OCI-LY1 (cell line): ENCODE measurements at regions not wholly inside any gene's neighbourhood (a gene's known extent, or its start where the extent isn't known, plus 50 kb on each side); places are given as distances from the start of the nearest gene placed in this dataset.

Experiments used
- EZH2 ChIP-seq: fragments of 200-600 bp; sonication (generic), shearing (Covaris generic); IDR thresholded peaks from 2 replicates; pipeline ENCODE4 v1.8.0; 2017; ENCODE audit warnings: borderline replicate concordance, mixed run types, mild to moderate bottlenecking, antibody characterized with exemption, low read length, moderate library complexity, mixed read lengths
- TF ChIP-seq, protein P1 (sequence below): fragments of 200-600 bp; sonication (generic), shearing (Covaris generic); IDR thresholded peaks from 2 replicates; pipeline ENCODE4 v1.5.1; 2017; ENCODE audit warnings: mild to moderate bottlenecking, antibody characterized with exemption, low read length, moderate library complexity, mixed read lengths

DNA sequence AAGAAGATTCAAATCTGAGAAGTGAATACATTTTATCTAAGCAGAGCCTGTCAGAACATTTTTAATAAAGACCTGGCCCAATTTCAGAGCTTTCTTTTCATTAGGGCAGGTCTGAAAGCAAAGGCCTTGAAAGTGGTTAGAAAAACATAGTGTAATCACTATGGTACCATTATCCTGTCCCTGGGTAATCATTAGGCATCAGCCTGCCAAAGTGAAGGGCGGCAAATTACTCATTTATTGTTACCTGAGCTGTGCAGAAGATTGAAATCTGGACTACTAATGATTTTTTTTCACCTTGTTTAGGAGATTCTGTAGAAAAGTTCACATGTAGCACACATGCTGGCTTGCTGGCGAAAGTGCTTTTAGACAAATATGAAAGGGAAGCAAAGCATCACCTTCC, 92.6 kb upstream of the PRKD1 start:
- TF ChIP-seq, protein P1, sequence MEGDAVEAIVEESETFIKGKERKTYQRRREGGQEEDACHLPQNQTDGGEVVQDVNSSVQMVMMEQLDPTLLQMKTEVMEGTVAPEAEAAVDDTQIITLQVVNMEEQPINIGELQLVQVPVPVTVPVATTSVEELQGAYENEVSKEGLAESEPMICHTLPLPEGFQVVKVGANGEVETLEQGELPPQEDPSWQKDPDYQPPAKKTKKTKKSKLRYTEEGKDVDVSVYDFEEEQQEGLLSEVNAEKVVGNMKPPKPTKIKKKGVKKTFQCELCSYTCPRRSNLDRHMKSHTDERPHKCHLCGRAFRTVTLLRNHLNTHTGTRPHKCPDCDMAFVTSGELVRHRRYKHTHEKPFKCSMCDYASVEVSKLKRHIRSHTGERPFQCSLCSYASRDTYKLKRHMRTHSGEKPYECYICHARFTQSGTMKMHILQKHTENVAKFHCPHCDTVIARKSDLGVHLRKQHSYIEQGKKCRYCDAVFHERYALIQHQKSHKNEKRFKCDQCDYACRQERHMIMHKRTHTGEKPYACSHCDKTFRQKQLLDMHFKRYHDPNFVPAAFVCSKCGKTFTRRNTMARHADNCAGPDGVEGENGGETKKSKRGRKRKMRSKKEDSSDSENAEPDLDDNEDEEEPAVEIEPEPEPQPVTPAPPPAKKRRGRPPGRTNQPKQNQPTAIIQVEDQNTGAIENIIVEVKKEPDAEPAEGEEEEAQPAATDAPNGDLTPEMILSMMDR, result no peak
- no peak for TF ChIP-seq EZH2
